Stimulated activated CD8-positive, alpha-beta memory T cell treated with anti-CD3 and anti-CD28 coated beads, Interleukin-4, amount 100 ng/mL, for 4 hours (primary cell): ENCODE measurements at regions not wholly inside any gene's neighbourhood (a gene's known extent, or its start where the extent isn't known, plus 50 kb on each side); places are given as distances from the start of the nearest gene placed in this dataset.

Source experiments
- DNase-seq, 2 donors: peaks; one replicate each; pipeline ENCODE4 v3.0.0-alpha.2; 2020; ENCODE audit warnings: low read depth in 2 of 2, low spot score in 1 of 2

DNA sequence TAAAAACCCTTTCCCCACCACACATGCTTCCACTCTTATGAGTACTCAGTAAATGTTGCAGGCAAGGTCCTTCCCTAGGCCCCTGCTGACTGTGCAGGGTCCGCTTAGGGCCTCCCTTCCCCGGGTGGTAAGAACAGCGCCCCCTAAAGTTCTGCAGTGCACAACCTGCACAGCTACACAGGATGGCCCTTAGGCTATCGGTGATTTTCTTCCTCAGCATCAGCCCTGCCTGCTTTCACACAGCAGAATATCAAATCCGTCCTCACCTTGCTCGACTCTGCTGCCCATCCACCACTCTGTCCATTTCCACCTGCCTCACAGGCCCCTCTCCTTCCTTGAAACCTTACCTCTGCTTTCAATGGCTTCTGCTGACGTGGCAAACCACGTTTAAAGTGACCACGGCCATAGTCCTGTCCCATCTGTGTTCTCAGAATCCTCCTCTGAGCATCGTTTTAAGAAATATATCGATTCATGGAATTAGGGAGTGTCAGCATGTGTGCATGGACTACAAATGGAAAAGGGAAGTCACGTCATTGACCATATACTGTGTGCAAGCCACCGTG is 51.4 kb upstream of the TMEM132E start:
- no peak for DNase-seq

DNA sequence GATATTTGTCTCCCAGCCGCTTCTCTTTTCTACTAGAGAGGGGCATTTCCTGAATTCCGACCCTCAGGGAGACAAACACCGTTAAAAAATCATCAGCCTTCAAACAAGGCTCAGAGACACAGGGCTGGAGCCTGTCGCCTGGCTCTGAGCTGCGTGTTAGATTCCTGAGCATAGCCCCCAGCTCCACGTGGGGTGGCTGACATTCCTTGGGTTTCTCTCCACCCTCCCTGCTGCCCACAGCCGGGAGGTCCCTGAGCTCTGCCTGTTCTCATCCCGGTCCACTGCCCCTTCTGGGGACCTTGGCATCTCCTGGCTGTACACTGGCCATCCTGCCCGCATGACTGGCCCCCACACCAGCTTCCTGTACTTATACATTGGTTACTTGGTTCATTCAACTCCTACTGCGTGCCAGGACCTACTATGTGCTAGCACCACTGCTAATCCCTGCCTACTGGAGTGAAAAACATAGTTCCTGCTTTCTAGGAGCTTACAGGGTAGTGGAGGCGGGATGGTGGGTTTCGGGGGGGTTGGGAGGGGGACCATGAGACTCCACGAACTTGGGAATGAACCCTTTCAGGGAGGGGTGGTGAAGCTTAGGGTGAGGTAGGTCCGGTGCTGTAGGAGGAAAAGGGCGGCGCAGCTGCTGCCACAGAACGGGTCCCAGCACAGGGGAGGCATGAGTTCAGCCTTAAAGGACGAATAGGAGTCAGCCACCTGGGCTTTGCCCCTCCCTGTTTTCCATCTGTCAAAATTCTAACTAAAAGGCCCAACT is 52.1 kb upstream of the TMEM132E start:
- no peak for DNase-seq

DNA sequence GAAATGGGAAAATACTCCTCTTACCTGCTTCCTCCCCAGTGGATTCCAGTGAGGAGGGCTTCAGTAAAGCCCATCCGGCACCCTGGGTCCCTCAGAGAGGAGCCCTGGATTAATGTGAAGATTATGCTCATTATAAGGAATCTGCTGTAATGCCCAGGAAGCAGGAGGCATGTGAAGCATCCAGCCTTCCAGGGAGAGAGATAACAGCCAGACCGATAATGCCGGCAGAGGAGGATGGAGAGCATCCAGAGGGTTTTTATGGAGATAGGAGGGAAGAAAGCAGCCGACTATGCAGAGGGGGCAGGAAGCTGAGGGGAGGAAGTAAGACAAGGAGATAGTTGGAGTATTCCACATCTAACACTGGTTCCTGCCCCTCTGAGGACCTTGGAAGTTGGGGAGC is 53.7 kb upstream of the TMEM132E start:
- no peak for DNase-seq

DNA sequence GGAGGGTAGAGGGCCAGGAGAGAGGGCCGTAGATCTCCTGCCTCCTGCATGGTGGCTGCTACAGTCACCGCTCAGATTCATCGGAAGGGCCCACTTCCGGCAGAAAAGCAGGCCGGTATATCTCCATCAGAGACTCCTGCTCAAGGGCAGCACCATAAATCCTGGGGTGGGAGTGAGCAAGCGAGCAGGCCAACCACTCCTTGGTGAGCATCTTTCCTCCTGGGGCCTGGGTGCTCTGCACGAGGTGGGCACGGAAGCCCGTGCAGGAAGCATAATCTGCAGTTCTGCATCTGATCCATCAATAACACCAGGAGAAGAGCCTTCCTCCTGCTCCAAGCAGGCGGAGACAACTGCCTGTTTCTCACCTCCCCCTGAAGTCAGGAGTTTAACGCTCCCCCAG is 57.4 kb upstream of the TMEM132E start:
- no peak for DNase-seq

DNA sequence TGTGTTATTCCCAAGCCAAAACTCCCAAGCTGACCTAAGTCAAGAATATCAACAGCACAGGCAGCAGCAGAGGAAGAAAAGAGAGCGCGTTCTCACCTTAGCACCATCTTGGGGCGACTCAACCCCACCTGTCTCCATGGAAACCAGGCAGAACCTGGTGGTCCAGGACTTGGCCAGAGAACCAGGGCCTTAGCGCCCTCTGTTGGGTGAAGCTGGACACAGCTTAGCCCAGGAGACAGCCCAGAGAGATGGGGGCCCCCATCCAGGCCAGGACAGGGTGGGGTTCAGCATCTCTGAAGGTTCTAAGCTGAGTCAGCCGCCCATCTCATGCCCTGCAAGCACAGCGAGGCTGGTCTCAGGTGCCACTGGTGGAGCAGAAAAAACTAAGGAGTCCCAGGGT is 60.1 kb upstream of the TMEM132E start:
- no peak for DNase-seq

DNA sequence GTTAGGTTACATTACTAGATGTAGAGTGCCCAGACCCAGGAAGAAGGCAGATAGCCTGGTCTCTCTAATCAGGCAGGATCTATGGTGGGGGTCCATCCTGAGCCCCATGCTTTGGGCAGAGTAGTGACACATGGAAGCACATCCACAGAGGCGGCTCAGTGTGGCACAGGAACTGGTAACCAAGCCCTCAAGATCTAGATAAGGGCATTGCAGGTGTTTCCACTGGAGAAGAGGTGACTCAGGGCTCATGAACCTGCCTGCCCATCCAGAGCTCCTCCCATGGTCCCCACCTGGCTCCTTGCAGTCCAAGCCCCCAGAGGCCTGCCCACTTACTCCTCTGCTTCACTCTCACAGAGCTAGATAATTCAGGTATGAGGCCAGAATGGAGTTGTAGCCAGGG is 62.0 kb upstream of the TMEM132E start:
- no peak for DNase-seq

DNA sequence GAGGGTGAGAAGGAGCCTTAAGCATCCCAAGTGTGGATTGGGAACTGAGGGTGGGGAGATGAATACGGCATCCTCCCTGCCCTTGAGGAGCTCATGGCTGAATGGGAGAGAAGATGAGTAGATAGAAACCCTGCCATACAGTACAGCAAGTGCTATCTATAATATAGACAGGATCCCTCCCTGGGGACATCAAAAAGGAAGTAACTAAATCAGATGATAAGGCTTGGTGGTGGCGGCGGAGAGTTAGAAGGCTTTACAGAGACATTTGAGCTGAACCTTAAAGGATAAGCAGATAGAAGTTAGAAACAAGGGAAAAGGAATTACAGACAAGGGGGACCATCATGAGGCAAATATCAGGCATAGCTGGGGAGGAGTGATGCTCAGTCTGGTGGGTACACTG is 67.5 kb upstream of the TMEM132E start:
- no peak for DNase-seq

DNA sequence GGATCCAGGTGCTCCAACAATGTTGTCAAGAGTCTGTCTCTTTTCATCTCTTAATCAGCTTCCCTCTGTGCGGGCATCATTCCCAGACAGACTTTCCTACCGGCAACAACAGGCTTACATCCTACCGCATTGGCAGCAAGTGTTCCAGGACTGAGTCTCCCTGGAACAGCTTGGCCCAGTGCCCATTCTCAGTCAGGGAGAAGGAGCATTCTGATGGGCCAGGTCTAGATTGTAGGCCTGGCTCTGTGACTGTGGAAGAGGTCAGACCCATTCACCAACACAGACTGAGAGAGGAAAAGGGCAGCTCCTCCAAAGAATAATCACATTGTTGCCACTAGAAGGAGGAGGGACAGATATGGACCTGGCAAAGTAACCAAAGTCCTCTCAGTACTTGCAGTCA is 68.1 kb upstream of the TMEM132E start:
- no peak for DNase-seq

DNA sequence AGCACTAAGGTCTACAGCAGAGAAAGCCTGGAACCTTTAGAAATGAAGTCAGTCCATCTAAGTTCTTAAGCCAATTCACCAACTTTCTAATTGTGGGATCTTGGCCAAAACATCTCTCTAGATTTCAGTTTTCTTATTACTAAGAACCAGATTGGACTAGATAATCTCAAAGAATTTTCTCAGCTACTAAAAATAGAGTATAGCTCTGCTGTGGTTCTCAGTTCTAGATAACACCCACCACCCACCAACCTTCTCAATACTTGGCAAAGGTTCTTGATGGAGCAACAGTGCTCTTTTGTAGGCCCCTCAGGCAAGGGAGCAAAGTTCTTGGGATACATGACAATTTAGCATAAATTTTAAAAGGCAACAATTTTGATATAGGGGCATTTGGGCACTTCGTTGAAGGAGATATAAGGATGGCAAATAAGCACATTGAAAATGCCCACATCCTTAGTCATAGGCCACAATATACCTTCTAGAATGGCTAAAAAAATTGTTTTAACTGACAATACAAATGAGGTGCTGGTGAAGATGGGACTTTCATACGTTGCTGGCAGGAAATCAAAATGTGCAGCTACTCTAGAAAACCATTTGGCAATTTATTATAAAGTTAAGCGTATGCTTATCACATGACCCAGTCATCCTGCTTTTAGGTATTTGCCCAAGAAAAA is 74.4 kb upstream of the TMEM132E start:
- DNase-seq, result no peak

DNA sequence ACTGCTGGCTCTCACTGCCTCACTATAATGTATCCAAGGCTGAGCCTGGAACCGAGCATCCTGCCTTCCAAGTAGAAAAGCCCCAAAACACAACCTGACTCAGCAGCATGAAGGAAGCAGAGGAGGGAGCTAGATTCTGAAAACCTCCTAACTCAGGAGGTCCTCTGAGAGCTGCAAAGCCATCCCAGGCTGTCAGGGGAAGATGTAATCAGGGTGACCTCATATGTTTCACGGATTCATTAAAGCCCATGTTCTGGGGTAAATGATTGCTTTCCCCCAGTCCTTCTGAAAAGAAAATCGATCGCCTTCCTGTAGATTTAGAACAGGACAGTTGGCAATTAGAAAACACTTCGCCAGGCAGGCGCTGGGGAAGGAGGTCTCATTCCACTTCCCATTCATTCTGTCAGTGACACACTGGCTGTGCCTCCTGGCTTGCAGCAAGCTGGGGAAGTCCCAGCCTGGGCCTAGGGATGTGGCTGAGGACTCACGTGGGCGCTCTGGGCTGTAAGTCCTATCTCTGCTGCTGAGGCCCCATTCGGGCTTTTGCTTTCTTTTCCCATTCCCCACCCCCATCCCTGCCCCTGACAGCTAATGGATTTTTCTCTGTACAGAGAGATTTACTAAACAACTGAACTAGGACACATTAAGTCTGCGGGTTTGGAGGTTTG is 75.7 kb upstream of the TMEM132E start:
- DNase-seq, result no peak

DNA sequence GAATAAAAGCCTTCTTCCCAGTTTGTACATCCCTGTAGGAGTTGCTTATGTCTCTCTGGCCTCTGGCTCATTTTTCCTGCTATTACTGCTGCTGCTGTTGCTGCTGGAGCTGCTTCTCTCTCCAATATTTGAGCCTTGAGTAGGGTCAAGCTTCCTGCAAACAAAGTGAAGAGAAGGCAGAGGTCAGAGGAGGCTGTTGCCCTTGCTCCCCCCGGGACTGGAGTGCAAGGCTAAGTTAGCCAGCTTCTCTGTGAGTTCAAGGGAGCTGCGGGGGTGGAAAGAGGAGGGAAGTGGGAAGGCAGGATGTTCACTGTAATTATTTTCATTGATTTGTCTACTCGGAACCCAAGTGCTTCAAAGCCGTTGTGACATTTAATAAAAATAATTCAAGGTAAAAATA is 77.0 kb upstream of the TMEM132E start:
- no peak for DNase-seq

DNA sequence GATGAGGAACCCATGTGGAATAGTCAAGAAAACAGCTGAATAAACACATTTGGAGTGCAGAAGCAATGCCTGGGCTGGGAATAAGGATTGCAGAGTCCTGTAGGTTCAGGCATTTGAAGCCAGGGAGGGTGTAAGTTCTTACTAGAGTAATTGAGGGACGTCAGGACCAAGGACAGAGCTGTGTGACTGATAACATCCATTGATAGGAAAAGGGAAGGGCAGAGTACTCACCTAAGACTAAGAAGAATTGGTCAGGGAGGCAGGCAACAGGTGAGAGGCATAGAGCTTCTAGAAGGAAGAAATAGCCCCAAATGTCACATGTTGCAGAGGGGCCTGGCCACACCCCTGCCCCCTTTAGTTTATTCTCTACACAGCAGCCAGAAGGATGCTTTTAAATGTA is 79.8 kb upstream of the TMEM132E start:
- no peak for DNase-seq

DNA sequence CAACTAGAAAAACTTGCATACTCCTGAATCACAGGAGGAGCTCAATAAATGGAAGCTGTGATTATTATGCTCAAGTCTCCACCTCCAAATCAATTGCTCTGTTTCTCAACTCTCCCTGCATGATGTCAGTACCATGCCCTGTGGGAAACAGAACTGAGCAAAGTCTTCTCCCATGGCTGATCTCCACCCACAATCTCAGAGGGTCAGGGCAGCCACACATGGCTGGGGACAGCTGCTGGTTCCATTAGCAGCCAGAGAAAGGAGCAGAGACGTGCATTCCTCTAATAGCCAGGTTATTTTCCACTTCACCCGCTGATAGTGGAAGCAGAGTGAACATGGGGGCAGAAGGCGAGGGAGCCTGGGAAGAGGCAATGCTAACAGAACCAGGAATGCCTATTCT is 85.5 kb upstream of the TMEM132E start:
- DNase-seq, result no peak

DNA sequence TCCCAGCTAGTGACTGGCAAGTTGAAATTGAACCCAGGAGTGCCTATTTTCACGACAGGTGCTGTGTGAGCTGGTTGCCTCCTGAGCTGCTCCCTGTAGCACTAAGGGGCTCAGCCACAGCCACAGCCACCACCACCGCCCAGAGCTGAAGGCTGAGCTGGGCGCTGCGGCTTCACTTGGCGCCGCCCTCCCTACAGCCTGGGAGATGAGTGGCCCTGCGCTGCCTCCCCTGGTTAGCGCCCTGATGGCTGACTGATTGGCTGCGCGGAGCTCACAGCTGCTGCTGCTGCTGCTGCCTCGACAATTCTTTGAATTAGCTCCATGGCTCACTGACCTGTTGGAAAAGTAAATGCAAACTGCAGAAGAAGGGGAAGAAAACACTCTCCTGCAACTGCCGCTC is 91.8 kb upstream of the TMEM132E start:
- no peak for DNase-seq

DNA sequence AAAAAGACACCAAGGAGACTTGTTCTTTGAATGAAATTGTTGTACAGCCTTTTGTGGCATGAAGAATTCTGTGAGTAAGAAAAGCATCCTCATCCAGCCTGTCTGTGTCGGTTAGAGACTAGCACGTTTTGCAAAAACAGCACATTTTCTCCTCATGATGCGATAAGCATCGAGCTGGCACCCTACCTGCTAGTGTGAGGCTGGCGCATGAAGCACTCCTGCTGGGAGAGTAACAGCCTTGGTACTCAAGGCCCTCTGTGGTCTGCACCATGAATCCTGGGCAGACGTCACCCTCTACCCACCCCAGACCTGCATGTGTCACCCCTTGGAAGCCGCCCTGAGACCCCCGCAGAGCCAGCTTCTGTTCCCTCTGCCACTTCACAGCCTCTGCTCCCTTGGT is 92.6 kb upstream of the TMEM132E start:
- DNase-seq, result no peak

DNA sequence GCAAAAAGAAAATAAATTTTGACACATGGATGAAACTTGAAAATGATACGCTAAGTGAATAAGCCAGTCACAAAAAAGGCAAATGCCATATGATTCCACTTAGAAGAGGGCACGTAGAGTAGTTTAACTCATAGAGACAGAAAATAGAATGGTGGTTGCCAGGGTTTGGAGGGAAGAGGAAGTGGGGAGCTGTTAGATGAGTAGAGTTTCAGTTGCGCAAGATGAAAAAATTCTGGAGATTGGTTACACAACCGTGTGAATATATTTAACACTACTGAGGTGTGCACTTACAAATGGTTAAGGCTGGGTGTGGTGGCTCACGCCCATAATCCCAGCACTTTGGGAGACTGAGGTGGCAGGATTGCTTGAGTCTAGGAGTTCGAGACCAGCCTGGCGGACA is 93.4 kb upstream of the TMEM132E start:
- DNase-seq, result no peak

DNA sequence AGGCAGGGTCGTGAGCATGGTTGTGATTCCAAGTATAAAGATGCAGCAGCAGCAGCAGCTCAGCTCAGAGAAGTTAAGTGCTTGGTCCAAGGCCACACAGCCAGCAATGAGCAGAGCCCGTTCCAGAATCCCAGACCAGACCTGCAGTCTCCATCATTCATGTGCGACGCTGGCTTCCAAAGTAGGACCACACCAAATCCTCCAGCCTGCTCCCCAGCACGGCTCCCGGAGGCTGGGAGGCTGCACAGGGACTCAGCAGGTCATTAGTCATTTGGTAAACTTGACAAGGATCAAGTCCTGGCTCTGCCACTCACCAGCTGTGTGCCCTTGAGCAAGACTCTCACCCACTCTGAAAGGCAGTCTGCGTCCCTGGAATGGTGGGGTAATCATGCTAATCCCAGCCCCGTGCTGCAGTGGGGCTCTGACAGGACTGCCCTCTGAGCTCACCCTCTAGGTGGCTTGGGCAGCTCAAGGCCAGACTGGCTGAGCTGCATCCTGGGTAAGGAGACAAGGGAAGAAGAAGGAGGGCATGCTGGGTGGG is 95.1 kb upstream of the TMEM132E start:
- no peak for DNase-seq

DNA sequence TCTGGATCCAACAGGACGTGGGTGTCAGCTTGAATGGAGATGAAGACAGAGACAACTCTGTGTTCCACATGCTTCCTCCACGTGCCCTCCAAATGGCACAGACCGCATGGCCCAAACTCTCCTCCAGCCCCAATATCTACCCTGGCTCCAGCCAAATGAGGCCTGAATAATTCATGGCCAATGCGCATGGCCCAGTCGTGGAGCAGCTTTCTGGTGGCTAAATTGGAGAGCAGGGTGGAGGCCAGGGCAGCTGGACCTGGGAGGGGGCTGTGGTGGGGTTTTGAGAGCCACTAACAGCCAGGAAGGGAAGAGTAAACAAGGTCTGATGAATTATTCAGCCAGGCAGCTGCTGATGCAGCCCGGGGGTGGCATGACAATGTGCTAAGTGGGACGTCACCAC is 96.7 kb upstream of the TMEM132E start:
- no peak for DNase-seq

DNA sequence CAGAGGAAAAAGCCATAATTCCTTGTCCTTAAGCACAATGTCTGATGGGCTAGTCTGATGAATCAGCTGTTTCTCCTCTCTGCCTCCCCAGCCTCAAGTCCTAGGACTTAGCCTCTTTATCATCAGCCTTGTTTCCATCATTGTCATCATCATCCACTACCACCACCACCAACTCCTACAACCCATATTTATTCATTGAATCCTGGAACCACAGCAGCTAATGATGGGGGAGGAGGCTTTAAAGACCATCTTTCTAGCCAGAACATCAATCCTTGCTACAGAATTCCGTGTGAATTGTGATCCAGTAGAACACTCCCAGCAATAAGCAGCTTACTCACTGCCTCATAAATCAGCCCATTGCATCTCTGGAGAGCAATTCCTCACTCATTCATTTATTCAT is 97.6 kb upstream of the TMEM132E start:
- DNase-seq, result no peak

DNA sequence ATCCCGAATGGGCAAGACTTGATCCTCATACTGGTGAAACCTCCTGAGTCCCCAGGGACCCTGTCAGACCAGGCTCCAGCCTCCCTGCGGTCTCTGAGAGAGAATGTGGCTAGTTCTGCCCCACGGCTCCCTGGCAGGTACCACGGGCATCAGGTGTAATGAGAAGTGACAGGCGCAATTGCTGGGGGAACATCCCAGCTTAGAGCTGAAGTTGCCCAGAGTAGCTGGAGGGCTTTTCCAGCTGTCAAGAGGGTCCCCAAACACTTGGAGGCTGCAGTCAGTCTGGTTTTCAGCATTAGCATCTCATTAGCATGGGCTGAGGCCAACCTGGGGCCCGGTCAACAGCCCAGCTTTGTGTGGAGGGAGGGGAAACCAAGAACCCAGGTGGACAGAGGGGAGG is 100.0 kb upstream of the TMEM132E start:
- DNase-seq, result no peak

DNA sequence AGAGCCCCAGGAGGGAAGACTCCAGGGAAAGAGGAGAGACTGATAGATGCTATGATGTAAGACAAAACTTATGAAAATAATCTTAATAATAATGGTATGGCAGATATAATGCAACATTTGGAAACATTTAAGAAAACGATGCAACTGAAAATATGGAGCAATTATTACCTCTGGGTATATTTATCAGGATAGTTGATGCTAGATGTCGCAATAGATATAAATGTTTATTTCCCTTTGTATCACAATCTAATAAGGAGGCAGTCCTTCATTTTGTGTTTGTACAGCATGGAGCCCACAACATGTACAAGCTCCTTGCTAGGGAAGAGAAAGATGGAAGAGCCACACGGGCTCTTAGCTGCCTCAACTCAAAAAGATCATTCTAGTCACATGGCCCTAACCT is 101.1 kb upstream of the TMEM132E start:
- DNase-seq, result no peak

DNA sequence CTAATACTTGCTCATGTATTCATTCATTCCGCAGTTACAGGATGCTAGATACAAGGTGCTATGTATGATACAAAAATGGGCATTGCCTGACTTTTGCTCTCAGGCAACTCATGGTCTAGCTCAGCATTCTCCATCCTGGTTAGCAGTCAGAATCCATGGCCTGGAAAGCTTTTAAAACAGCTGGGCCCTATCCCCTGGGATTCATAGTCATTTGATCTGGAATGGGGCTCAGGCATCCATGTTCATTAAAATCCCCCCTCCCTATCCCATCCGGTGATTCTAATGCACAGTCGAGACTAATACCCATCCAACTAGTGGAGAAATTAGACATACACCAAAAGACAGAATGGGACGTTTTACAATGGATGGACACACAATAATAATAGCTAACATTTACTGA is 104.1 kb upstream of the TMEM132E start:
- no peak for DNase-seq
